ENCODE measurements at regions not wholly inside any gene's neighbourhood (a gene's known extent, or its start where the extent isn't known, plus 50 kb on each side); places are given as distances from the start of the nearest gene placed in this dataset.

DNA sequence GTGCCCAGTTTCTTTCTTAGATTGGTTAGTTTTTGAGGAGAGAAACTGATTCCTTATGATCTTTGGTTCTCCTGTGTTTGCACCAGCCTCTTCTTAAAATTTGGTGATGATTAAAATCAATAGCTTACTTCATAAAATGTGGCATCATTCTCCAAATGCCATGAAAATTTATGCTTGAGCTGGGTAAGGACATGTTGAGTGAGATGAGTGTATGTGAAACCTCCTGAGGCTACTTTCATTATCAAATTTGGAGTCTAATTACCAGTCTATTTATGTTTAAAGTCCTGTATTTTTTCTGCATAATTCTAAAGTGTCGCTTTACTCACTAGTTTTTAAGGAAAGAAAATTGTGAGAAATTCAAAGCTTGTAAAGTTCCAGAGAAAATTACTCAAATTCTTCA is 102.1 kb downstream of the DIPK2A start:
- TF ChIP-seq EP300 (IDR thresholded peaks at IDR 0.05) (no peak), POLR2AphosphoS5 (IDR thresholded peaks at IDR 0.05) (no peak), POLR2A (IDR thresholded peaks at IDR 0.05) (no peak)
- TF ChIP-seq, protein P1, sequence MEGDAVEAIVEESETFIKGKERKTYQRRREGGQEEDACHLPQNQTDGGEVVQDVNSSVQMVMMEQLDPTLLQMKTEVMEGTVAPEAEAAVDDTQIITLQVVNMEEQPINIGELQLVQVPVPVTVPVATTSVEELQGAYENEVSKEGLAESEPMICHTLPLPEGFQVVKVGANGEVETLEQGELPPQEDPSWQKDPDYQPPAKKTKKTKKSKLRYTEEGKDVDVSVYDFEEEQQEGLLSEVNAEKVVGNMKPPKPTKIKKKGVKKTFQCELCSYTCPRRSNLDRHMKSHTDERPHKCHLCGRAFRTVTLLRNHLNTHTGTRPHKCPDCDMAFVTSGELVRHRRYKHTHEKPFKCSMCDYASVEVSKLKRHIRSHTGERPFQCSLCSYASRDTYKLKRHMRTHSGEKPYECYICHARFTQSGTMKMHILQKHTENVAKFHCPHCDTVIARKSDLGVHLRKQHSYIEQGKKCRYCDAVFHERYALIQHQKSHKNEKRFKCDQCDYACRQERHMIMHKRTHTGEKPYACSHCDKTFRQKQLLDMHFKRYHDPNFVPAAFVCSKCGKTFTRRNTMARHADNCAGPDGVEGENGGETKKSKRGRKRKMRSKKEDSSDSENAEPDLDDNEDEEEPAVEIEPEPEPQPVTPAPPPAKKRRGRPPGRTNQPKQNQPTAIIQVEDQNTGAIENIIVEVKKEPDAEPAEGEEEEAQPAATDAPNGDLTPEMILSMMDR (IDR thresholded peaks at IDR 0.05): no peak
